OCI-LY1 (cell line): ENCODE measurements at regions not wholly inside any gene's neighbourhood (a gene's known extent, or its start where the extent isn't known, plus 50 kb on each side); places are given as distances from the start of the nearest gene placed in this dataset.

Experiments used
- H2AFZ ChIP-seq: fragments of 200-600 bp; sonication (generic), shearing (Covaris generic); 2 replicates; pipeline ENCODE4 v1.6.0; 2014; ENCODE audit warnings: antibody characterized with exemption, mild to moderate bottlenecking, low read length
- H3F3A ChIP-seq: fragments of 200-600 bp; sonication (generic), shearing (Covaris generic); 2 replicates; pipeline ENCODE4 v1.6.0; 2014; ENCODE audit warnings: mild to moderate bottlenecking, antibody characterized with exemption, low read length, moderate library complexity; ENCODE audit not compliant: insufficient read depth
- H3K27ac ChIP-seq: fragments of 200-600 bp; sonication (generic); 2 replicates; pipeline ENCODE4 v1.5.1; 2014; ENCODE audit warnings: low read length, mixed run types, mild to moderate bottlenecking, low read depth; ENCODE audit not compliant: poor library complexity, severe bottlenecking
- H3K27me3 ChIP-seq: fragments of 200-600 bp; sonication (generic); 2 replicates; pipeline ENCODE4 v1.6.0; 2014; ENCODE audit warnings: antibody characterized with exemption, mild to moderate bottlenecking, low read length, moderate library complexity; ENCODE audit not compliant: insufficient read depth
- H3K36me3 ChIP-seq: fragments of 200-600 bp; sonication (generic); 2 replicates; pipeline ENCODE4 v1.6.1; 2014; ENCODE audit warnings: mild to moderate bottlenecking, antibody characterized with exemption, low read length, moderate library complexity, mixed read lengths; ENCODE audit not compliant: insufficient read depth
- H3K4me1 ChIP-seq: fragments of 200-600 bp; sonication (generic); 2 replicates; pipeline ENCODE4 v1.5.1; 2014; ENCODE audit warnings: mild to moderate bottlenecking, low read length, moderate library complexity; ENCODE audit not compliant: insufficient read depth, severe bottlenecking
- H3K4me2 ChIP-seq: fragments of 200-600 bp; sonication (generic), shearing (Covaris generic); 2 replicates; pipeline ENCODE4 v1.6.1; 2014; ENCODE audit warnings: low read length
- H3K4me3 ChIP-seq: fragments of 200-600 bp; sonication (generic); 2 replicates; pipeline ENCODE4 v1.5.1; 2014; ENCODE audit warnings: low read length, low read depth, mild to moderate bottlenecking, mixed read lengths; ENCODE audit not compliant: poor library complexity, severe bottlenecking
- H3K79me2 ChIP-seq: fragments of 200-600 bp; shearing (Covaris generic); 2 replicates; pipeline ENCODE4 v1.6.1; 2016; ENCODE audit warnings: mixed run types, low read length, mixed read lengths; ENCODE audit not compliant: insufficient read depth
- H3K9ac ChIP-seq: fragments of 200-600 bp; sonication (generic), shearing (Covaris generic); 2 replicates; pipeline ENCODE4 v1.6.1; 2014; ENCODE audit warnings: mild to moderate bottlenecking, low read length, mixed read lengths
- H3K9me2 ChIP-seq: fragments of 200-600 bp; sonication (generic), shearing (Covaris generic); 2 replicates; pipeline ENCODE4 v1.6.1; 2014; ENCODE audit warnings: low read depth, mild to moderate bottlenecking, low read length, mixed read lengths
- H3K9me3 ChIP-seq: fragments of 200-600 bp; shearing (Covaris generic); 2 replicates; pipeline ENCODE4 v1.6.1; 2014; ENCODE audit warnings: low read length, mixed read lengths
- H4K20me1 ChIP-seq: fragments of 200-600 bp; sonication (generic), shearing (Covaris generic); 2 replicates; pipeline ENCODE4 v1.6.0; 2016; ENCODE audit warnings: mild to moderate bottlenecking, low read length; ENCODE audit not compliant: insufficient read depth
- CTCF ChIP-seq: fragments of 200-600 bp; sonication (generic), shearing (Covaris generic); IDR thresholded peaks from 2 replicates; pipeline ENCODE4 v1.5.1; 2017; ENCODE audit warnings: mild to moderate bottlenecking, antibody characterized with exemption, low read length, moderate library complexity, mixed read lengths
- EZH2 ChIP-seq: fragments of 200-600 bp; sonication (generic), shearing (Covaris generic); IDR thresholded peaks from 2 replicates; pipeline ENCODE4 v1.8.0; 2017; ENCODE audit warnings: borderline replicate concordance, mixed run types, mild to moderate bottlenecking, antibody characterized with exemption, low read length, moderate library complexity, mixed read lengths

GRCh38 chr13:68170961-68171360, 940.8 kb upstream of the PCDH9 start:
- H3K4me2 ChIP-seq: no peak overlapping the region
- no peak overlapping the region for H3K4me3 ChIP-seq
- H3K9me2 ChIP-seq: no peaks in the 10 kb centered on the region
- no peaks in the 10 kb centered on the region for H3K79me2 ChIP-seq
- H2AFZ ChIP-seq: no peak overlapping the region
- H3K36me3 ChIP-seq: no peaks in the 10 kb centered on the region
- no peak overlapping the region for H3K27ac ChIP-seq
- TF ChIP-seq EZH2: no peak
- TF ChIP-seq CTCF: no peak
- H3F3A ChIP-seq: no peaks in the 10 kb centered on the region
- H3K9ac ChIP-seq: no peak overlapping the region
- H3K27me3 ChIP-seq: no peaks in the 10 kb centered on the region
- no peaks in the 10 kb centered on the region for H3K4me1 ChIP-seq
- no peaks in the 10 kb centered on the region for H3K9me3 ChIP-seq
- H4K20me1 ChIP-seq: no peaks in the 10 kb centered on the region

GRCh38 chr13:68168448-68168847, 938.3 kb upstream of the PCDH9 start:
- Histone ChIP-seq H3K27me3 (no peaks in the 10 kb centered on the region), H3K27ac (no peak overlapping the region), H4K20me1 (no peaks in the 10 kb centered on the region), H3K4me1 (no peaks in the 10 kb centered on the region), H2AFZ (no peak overlapping the region), H3K36me3 (no peaks in the 10 kb centered on the region), H3K79me2 (no peaks in the 10 kb centered on the region), H3K4me3 (no peak overlapping the region), H3K4me2 (no peak overlapping the region), H3K9me2 (no peaks in the 10 kb centered on the region), H3K9me3 (no peaks in the 10 kb centered on the region), H3F3A (no peaks in the 10 kb centered on the region), H3K9ac (no peak overlapping the region)
- TF ChIP-seq EZH2 (no peak), CTCF (no peak)

- Histone ChIP-seq H3K9me3 (no peaks in the 10 kb centered on the region), H2AFZ (no peak overlapping the region), H3K4me3 (no peak overlapping the region), H3K36me3 (no peaks in the 10 kb centered on the region), H3K27me3 (no peaks in the 10 kb centered on the region), H3K4me2 (no peak overlapping the region), H3K27ac (no peak overlapping the region), H3K79me2 (no peaks in the 10 kb centered on the region), H3F3A (no peaks in the 10 kb centered on the region), H3K9me2 (no peaks in the 10 kb centered on the region), H3K9ac (no peak overlapping the region), H4K20me1 (no peaks in the 10 kb centered on the region), H3K4me1 (no peaks in the 10 kb centered on the region)
- TF ChIP-seq CTCF: no peak
- no peak for TF ChIP-seq EZH2
Observed at GRCh38 chr13:68160466-68160865, 930.3 kb upstream of the PCDH9 start.
